GM13977 (cell line): ENCODE measurements at regions not wholly inside any gene's neighbourhood (a gene's known extent, or its start where the extent isn't known, plus 50 kb on each side); places are given as distances from the start of the nearest gene placed in this dataset.
"Not testable (repeated sequence)": the region's sequence is repeated elsewhere in the genome, so short reads cannot be mapped to it uniquely, and the experiment has no call there.

Source experiments
- DNase-seq: peaks from one replicate; pipeline ENCODE4 v3.0.0; 2012; ENCODE audit warnings: low spot score
- in situ Hi-C: fragments of 300-500 bp; cut with MboI; formaldehyde crosslinking; loops from one replicate; pipeline ENCODE4 v1.12.0; 2022; ENCODE audit warnings: low sequenced_read_pairs, low pct_unique_long_range_greater_than_20kb, mixed read lengths, inconsistent platforms; ENCODE audit not compliant: unreplicated experiment
- TF ChIP-seq, protein P1 (sequence below): IDR thresholded peaks from 2 replicates; pipeline ENCODE4 v1.5.1; 2012; ENCODE audit warnings: mild to moderate bottlenecking, control low read depth; ENCODE audit not compliant: insufficient read depth; ENCODE audit errors: extremely low read depth, missing control alignments

DNA sequence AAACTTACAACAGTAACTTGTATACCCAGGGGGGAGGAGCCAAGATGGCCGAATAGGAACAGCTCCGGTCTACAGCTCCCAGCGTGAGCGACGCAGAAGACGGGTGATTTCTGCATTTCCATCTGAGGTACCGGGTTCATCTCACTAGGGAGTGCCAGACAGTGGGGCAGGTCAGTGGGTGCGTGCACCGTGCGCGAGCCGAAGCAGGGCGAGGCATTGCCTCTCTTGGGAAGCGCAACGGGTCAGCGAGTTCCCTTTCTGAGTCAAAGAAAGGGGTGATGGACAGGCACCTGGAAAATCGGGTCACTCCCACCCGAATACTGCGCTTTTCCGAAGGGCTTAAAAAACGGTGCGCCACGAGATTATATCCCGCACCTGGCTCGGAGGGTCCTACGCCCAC is 278.8 kb downstream of the FAM47B start:
- DNase-seq, in situ Hi-C loops: not testable (repeated sequence)

DNA sequence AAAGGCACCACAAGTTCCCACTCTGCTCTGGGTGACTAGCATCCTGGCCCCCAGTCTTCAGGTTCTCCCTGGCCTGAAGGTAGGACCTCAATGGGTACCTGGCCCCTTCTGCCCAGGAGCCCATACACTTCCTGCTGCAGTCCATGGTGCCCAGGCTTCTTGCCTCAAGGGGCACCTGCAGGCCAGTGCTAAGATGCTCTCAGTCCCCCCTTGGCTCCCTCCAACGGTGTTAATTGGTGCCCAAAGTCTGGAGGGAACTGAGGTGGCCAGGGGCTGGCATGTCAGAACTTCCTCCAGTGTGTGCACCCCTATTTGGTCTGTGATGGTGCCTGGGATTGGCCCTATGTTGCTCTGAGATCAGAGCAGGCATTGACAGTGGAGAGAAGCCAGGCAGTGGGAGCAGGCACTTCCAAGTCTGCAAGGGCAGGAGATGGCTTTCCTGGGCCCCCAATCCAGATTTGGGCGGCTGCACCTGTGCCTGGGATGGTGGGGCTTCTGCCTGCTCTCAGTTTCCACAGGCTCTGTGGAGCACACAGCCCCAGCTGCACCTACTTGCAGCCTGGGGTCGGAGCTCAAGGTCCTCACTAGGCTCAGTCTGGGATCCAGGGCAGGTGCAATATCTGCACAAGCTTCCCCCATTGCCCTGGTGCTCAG is 301.6 kb downstream of the FAM47B start:
- DNase-seq: no peak
- in situ Hi-C loops: no loop called here
- TF ChIP-seq, protein P1, sequence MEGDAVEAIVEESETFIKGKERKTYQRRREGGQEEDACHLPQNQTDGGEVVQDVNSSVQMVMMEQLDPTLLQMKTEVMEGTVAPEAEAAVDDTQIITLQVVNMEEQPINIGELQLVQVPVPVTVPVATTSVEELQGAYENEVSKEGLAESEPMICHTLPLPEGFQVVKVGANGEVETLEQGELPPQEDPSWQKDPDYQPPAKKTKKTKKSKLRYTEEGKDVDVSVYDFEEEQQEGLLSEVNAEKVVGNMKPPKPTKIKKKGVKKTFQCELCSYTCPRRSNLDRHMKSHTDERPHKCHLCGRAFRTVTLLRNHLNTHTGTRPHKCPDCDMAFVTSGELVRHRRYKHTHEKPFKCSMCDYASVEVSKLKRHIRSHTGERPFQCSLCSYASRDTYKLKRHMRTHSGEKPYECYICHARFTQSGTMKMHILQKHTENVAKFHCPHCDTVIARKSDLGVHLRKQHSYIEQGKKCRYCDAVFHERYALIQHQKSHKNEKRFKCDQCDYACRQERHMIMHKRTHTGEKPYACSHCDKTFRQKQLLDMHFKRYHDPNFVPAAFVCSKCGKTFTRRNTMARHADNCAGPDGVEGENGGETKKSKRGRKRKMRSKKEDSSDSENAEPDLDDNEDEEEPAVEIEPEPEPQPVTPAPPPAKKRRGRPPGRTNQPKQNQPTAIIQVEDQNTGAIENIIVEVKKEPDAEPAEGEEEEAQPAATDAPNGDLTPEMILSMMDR: no peak

DNA sequence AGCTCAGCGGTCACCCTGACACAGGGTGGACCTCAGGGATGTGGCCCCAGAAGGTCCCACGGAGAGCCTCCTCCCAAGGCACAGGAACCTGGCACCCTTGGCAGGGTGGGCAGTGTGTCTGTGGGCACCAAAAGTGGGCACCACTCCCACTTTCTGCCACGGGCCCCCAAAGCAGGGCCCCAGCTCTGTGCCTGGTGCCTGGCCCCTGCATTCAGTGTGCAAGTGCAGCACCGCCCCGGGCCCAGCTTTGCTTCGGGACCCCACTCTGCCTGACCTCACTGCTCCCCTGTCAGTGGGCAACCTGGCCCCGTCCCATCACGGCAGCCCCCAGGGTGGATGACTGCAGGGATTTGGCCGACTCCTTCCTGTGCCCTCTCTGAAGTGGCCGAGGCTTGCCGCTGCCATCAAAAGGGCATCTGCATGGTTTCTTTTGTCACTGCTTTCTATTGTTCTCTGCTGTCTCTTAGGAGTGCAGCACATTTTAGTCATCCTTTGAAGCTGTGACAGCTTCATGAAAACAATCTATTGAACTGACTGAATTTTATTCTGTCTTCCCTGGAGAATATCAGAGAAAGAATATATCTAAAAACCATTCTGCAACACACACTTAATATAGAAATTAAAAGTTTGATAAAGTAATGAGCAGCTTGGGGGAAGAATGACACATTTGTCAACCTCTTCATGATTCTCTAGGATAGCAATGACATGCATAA is 302.4 kb downstream of the FAM47B start:
- TF ChIP-seq, protein P1: no peak
- in situ Hi-C loops: no loop called here
- no peak for DNase-seq

DNA sequence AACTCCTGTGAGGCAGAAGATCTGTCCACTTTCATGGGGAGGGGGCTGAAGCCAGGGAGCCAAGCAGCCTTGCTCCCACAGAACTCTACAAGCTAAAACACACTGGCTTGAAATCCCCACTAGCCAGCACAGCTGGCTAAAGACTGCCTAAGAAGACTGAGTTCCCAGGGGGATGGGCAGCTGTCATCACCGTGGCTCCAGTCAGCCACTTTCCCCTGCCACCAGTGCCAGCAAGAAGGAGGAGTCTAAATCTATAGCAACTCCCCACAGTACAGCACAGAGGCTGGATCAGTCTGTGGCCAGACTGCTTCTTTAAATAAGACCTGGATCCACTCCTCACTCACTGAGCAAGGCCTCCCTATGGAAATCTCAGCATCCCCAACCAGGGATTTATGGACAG is 308.6 kb downstream of the FAM47B start:
- in situ Hi-C loops: no loop called here
- no peak for DNase-seq
- TF ChIP-seq, protein P1: no peak

DNA sequence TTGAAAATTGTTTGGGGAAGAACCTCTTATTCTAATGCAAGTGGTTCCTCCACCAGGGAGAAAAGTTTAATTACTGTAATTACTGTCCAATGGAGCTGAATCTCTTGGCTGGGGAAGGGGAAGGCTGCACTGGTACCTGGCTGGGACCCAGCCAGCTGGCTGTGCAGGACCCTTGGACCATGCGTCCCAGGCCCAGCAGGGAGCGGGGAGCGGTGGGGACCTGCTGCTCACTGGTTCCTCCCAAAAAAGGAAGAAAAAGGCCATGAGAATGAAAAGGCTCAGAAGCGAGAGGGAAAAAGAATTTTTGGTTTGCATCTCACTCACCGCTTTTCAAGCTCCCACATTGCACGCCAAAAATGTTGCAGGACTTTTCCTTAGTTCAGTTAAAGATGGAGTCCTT is 333.5 kb downstream of the FAM47B start:
- in situ Hi-C loops: no loop called here
- no peak for DNase-seq
- TF ChIP-seq, protein P1: no peak

DNA sequence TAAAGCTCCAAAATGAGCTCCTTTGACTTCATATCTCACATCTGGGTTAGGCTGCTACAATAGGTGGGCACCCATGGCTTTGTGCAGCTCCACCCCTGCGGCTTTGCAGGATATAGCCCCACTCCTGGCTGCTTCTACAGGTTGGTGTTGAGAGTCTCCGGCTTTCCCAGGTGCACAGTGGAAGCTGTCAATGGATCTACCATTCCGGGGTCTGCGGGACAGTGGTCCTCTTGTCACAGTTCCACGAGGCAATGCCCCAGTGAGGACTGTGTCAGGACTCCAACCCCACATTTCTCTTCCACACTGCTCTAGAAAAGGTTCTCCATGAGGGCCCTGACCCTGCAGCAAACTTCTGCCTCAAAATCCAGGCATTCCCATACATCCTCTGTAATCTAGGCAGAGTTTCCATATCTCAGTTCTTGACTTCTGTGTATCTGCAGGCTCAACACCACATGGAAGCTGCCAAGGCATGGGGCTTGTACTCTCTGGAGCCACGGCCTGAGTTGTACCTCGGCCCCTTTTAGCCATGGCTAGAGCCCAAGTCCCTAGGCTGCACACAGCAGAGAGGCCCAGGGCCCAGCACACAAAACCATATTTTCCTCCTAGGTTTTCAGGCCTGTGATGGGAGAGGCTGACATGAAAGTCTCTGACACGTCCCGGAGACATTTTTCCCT is 342.8 kb downstream of the FAM47B start:
- DNase-seq: no peak
- TF ChIP-seq, protein P1: no peak
- in situ Hi-C loops: no loop called here

DNA sequence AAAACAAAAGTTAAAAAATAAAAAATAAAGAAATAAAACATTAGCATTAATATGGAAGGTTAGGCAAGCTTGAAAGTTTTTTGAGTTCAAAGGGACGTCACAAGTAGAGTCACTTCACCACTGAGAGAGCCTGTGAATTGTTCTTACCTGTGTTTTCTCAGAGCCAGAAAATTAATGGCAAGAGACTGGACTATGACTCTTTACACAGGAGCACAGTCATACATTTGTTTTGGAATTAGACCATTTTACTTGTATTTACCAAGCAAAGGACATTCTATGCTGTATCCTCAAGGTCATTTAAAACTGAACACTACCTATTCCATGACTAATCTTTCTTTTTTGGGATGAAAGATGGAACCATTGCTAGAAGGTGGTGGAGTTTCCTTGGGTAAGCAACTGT is 346.1 kb downstream of the FAM47B start:
- in situ Hi-C loops: no loop called here
- no peak for DNase-seq
- TF ChIP-seq, protein P1: no peak
